IPS-18a (cell line): ENCODE measurements at regions not wholly inside any gene's neighbourhood (a gene's known extent, or its start where the extent isn't known, plus 50 kb on each side); places are given as distances from the start of the nearest gene placed in this dataset.

ENCODE experiments used
- H3K27ac ChIP-seq: one replicate; pipeline ENCODE4 v1.5.1; 2013; ENCODE audit warnings: low read length
- H3K27me3 ChIP-seq: one replicate; pipeline ENCODE4 v1.6.1; 2013; ENCODE audit warnings: mild to moderate bottlenecking, low read length; ENCODE audit not compliant: control insufficient read depth, insufficient read depth
- H3K36me3 ChIP-seq: one replicate; pipeline ENCODE4 v1.6.1; 2013; ENCODE audit warnings: low read depth, low read length; ENCODE audit not compliant: control insufficient read depth
- H3K4me1 ChIP-seq: one replicate; pipeline ENCODE4 v1.6.1; 2013; ENCODE audit warnings: low read depth, low read length; ENCODE audit not compliant: control insufficient read depth
- H3K4me3 ChIP-seq: one replicate; pipeline ENCODE4 v1.5.1; 2013; ENCODE audit warnings: low read length
- H3K9ac ChIP-seq: one replicate; pipeline ENCODE4 v1.6.1; 2013; ENCODE audit warnings: mild to moderate bottlenecking, low read length, moderate library complexity
- H3K9me3 ChIP-seq: one replicate; pipeline ENCODE4 v1.6.1; 2013; ENCODE audit warnings: low read depth, low read length; ENCODE audit not compliant: control insufficient read depth

- H3K4me3 ChIP-seq, result no peak overlapping the region
- H3K27ac ChIP-seq, result no peak overlapping the region
- H3K27me3 ChIP-seq, result no peaks in the 10 kb centered on the region
- no peaks in the 10 kb centered on the region for H3K36me3 ChIP-seq
- no peaks in the 10 kb centered on the region for H3K4me1 ChIP-seq
- H3K9ac ChIP-seq, result no peak overlapping the region
- no peaks in the 10 kb centered on the region for H3K9me3 ChIP-seq
These were observed 126.5 kb upstream of the PAPPA start for GRCh38 chr9:116027096-116027495.

GRCh38 chr9:116027511-116027910, 126.1 kb upstream of the PAPPA start:
- Histone ChIP-seq H3K27me3 (no peaks in the 10 kb centered on the region), H3K27ac (no peak overlapping the region), H3K4me3 (no peak overlapping the region)

DNA sequence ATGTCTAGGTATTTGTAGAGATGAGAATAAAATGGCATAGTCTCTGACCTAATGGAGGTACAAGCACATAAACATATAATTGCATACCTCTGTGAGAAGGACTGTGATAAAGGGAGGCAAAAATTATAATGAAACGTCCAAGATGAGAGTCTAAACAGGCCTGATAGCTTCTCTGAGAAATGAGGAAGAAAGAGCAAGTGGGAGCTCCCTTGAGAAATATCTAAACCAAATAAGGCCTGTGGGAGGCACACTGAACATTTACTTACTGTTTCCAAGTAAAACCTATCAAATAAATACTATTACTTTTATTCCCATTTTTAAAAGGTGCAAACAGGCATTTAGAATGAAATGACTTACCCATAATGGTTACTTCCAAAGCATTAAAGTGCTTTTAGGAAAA, 125.6 kb upstream of the PAPPA start:
- no peak overlapping the region for H3K9ac ChIP-seq
- no peaks in the 10 kb centered on the region for H3K9me3 ChIP-seq
- H3K36me3 ChIP-seq, result no peaks in the 10 kb centered on the region
- no peaks in the 10 kb centered on the region for H3K4me1 ChIP-seq
- H3K4me3 ChIP-seq, result no peak overlapping the region
- no peak overlapping the region for H3K27ac ChIP-seq
- H3K27me3 ChIP-seq, result no peaks in the 10 kb centered on the region

More at GRCh38 chr9:116027511-116027910, 126.1 kb upstream of the PAPPA start:
- H3K36me3 ChIP-seq, result no peaks in the 10 kb centered on the region
- no peaks in the 10 kb centered on the region for H3K9me3 ChIP-seq
- no peak overlapping the region for H3K9ac ChIP-seq
- no peaks in the 10 kb centered on the region for H3K4me1 ChIP-seq

GRCh38 chr9:116030517-116030916, 123.1 kb upstream of the PAPPA start:
- Histone ChIP-seq H3K27me3 (no peaks in the 10 kb centered on the region), H3K36me3 (no peaks in the 10 kb centered on the region), H3K4me1 (no peaks in the 10 kb centered on the region), H3K27ac (no peak overlapping the region), H3K9ac (no peak overlapping the region), H3K4me3 (no peak overlapping the region), H3K9me3 (no peaks in the 10 kb centered on the region)

DNA sequence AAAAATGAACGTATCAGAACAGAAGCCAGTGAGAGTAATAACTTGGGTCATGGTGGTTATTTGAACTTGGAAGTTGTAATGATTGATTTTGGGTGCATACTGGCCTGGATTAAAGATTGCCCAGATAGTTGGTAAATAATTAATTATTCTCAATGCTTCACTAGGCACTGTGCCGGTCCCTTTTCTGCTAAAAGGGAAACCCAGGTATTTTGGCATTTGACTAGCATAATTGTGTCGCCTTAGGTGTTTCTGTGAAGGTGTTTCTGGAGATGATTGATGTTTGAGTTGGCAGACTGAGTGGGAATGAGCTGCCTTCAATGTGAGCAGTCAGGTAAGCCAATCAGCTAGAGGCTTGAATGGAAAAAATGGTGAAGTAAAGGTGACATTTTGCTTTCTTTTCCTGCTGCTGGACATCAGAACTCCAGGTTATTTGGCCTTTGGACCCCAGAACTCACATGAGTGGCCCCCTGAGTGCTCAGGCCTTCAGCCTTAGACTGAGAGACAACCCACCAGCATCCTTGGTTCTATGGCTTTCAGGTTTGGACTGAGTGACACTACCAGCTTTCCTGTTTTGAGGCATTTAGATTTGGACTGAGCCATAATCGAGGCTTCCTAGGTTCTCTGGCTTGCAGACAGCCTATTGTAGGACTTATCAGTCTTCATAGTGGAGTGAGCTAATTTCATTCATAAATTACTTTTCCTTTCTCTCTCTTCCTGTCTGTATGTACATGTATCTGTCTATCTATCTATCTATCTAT, 120.7 kb upstream of the PAPPA start:
- H3K9me3 ChIP-seq, result no peaks in the 10 kb centered on the region
- no peaks in the 10 kb centered on the region for H3K4me1 ChIP-seq
- no peaks in the 10 kb centered on the region for H3K27me3 ChIP-seq
- no peak overlapping the region for H3K27ac ChIP-seq
- no peak overlapping the region for H3K4me3 ChIP-seq
- H3K36me3 ChIP-seq, result no peaks in the 10 kb centered on the region
- H3K9ac ChIP-seq, result no peak overlapping the region

DNA sequence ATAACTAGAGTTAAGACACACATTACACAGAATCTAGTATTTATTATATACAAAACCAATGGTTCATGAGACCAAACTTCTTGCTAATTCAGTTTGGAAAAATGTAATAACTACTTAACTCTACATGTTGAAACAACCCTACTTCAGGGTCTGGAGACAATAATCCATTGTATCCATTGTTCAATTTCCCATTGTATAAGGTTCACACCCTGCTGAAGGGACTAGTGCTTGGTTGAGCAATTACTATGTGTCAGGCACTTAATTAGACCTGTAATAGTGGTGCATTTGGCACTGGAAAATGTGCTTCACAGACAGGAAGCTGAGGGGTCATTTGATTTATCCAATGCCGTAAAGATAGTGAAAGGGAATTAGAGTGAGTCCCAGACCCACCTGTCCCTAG, 114.3 kb upstream of the PAPPA start:
- H3K4me1 ChIP-seq, result no peaks in the 10 kb centered on the region
- no peaks in the 10 kb centered on the region for H3K36me3 ChIP-seq
- H3K9ac ChIP-seq, result no peak overlapping the region
- H3K9me3 ChIP-seq, result no peaks in the 10 kb centered on the region
- no peak overlapping the region for H3K4me3 ChIP-seq
- H3K27me3 ChIP-seq, result no peaks in the 10 kb centered on the region
- H3K27ac ChIP-seq, result no peak overlapping the region

DNA sequence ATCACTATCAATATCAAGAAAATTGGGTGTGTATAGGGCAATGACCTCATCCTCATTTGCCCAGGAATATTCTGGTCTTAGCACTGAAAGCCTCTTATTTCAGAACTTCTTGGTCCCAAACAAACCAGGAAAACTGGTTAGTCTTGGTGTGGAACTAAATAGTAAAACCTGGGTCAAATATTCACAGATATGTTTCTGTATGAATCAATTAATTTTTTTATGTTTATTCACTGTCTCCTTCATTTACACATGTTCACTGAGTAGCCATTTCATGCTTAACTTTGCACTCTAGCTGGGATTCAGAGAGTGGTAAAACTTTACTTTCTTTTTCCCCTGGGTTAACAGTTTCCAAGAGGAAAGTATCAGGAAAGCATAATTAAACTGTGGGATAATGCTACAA, 113.7 kb upstream of the PAPPA start:
- Histone ChIP-seq H3K27me3 (no peaks in the 10 kb centered on the region), H3K9ac (no peak overlapping the region), H3K36me3 (no peaks in the 10 kb centered on the region), H3K27ac (no peak overlapping the region), H3K4me1 (no peaks in the 10 kb centered on the region), H3K9me3 (no peaks in the 10 kb centered on the region), H3K4me3 (no peak overlapping the region)

DNA sequence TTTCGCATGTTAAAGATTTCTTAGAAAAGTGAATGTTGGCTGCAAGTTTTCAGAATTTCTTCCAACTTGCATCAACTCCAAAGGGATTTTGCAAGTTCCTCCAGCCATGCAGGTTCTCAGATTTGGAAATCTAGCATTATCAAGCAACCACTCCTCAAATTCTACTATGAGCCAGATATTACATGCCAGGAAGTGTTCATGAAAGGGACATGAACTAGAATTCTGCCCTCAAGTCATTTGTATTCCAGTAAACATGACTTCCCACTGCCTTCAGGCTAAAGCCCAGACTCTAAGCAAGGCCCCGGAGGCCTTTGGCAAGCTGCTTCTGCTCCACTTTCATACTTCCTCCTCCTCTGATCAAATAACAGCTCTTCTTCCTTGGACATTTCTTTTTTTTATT, 111.3 kb upstream of the PAPPA start:
- Histone ChIP-seq H3K9me3 (no peaks in the 10 kb centered on the region), H3K27ac (no peak overlapping the region), H3K27me3 (no peaks in the 10 kb centered on the region), H3K4me1 (no peaks in the 10 kb centered on the region), H3K36me3 (no peaks in the 10 kb centered on the region), H3K4me3 (no peak overlapping the region), H3K9ac (no peak overlapping the region)

- Histone ChIP-seq H3K4me1 (no peaks in the 10 kb centered on the region), H3K36me3 (no peaks in the 10 kb centered on the region), H3K9ac (no peak overlapping the region), H3K27me3 (no peaks in the 10 kb centered on the region), H3K9me3 (no peaks in the 10 kb centered on the region), H3K27ac (no peak overlapping the region), H3K4me3 (no peak overlapping the region)
These were observed 108.5 kb upstream of the PAPPA start for GRCh38 chr9:116045083-116045482.

DNA sequence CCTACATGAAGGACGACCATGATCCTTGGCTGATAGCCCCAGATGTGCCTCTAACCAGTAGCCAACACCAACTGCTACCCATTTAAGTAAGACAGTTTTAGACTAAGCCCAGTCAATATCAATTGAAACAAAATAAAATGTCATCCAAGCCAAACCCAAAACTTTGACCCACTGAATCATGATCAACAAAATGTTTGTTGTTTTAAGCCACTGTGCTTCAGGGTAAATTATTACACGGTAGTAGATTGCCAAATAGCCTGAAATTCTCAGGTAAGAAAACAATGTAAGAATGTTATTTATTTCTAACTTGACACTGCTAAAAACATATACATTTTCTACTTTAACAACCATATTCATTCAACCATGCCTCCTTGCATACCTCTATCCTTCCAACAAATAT, 105.5 kb upstream of the PAPPA start:
- no peak overlapping the region for H3K27ac ChIP-seq
- H3K27me3 ChIP-seq, result no peaks in the 10 kb centered on the region
- no peaks in the 10 kb centered on the region for H3K36me3 ChIP-seq
- H3K4me1 ChIP-seq, result no peaks in the 10 kb centered on the region
- H3K9me3 ChIP-seq, result no peaks in the 10 kb centered on the region
- H3K9ac ChIP-seq, result no peak overlapping the region
- no peak overlapping the region for H3K4me3 ChIP-seq

DNA sequence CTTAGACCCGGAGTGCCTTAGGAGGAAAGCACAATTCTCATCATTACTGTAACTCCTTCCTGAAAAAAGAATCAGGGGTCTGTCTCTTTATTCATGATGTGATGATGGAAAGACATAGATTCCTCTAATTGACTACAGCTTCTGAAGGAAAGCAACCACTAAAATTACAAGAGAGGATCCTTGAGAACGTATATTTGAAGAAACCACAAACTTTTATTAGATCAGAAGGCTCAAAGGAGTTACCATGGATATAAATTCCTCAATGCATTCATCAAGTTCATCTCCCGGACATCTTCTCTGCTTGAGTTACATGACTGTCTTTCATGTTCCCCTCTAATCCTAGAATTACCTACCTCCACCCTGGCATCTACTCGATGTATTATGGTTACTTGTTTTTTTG, 104.1 kb upstream of the PAPPA start:
- Histone ChIP-seq H3K9ac (no peak overlapping the region), H3K9me3 (no peaks in the 10 kb centered on the region), H3K4me1 (no peaks in the 10 kb centered on the region), H3K36me3 (no peaks in the 10 kb centered on the region), H3K27ac (no peak overlapping the region), H3K4me3 (no peak overlapping the region), H3K27me3 (no peaks in the 10 kb centered on the region)

DNA sequence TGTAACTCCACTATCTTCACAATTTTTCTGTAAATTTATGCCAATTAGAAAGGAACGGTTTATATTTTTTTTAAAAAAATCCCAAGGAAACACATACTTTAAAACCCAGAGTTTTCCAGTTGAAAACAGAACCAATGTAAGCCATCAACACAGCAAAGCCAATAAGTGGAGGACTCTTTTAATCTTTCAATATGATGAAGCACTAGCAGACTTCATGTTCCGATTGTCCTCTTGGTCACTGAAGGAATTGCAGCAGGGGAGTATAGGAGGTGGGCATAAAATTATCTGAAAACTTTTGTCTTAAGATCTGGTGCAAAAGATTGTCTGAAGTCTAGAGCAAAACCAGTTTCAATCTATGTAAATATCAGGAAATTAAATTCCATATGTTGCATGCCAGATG, 102.1 kb upstream of the PAPPA start:
- Histone ChIP-seq H3K27me3 (no peaks in the 10 kb centered on the region), H3K4me3 (no peak overlapping the region), H3K9me3 (no peaks in the 10 kb centered on the region), H3K9ac (no peak overlapping the region), H3K4me1 (no peaks in the 10 kb centered on the region), H3K27ac (no peak overlapping the region), H3K36me3 (no peaks in the 10 kb centered on the region)
